ENCODE measurements at regions not wholly inside any gene's neighbourhood (a gene's known extent, or its start where the extent isn't known, plus 50 kb on each side); places are given as distances from the start of the nearest gene placed in this dataset.

- TF ChIP-seq POLR2A (IDR thresholded peaks at IDR 0.05; ENCODE audit: low read length) (no peak), GATA1 (IDR thresholded peaks at IDR 0.05; ENCODE audit: low read depth, low read length) (no peak)
Measured at GRCh38 chr1:29801561-29801973, 565.2 kb downstream of the PTPRU start.

Data from erythroblast (primary cell).